ENCODE measurements at regions not wholly inside any gene's neighbourhood (a gene's known extent, or its start where the extent isn't known, plus 50 kb on each side); places are given as distances from the start of the nearest gene placed in this dataset.

DNA sequence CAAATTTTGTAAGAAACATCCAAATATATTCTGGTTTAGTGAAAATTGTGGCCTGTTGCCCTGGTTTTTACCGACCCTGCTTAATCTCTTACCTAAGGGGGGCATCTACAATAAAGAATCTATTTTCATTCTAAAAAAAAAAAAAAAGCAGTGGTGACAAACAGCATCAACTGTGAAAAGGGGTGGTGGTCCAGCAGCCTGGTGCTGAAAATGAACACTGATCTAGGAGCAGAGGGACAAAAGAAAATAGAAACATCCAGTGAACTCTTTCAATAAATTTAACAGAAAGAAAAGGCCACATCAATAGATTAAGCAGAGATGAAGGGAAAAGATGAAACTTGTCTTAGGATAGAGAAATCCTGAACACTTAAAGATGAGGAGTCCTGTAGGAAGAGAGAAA is 348.7 kb upstream of the GRAMD2B start:
- TF ChIP-seq, protein P1, sequence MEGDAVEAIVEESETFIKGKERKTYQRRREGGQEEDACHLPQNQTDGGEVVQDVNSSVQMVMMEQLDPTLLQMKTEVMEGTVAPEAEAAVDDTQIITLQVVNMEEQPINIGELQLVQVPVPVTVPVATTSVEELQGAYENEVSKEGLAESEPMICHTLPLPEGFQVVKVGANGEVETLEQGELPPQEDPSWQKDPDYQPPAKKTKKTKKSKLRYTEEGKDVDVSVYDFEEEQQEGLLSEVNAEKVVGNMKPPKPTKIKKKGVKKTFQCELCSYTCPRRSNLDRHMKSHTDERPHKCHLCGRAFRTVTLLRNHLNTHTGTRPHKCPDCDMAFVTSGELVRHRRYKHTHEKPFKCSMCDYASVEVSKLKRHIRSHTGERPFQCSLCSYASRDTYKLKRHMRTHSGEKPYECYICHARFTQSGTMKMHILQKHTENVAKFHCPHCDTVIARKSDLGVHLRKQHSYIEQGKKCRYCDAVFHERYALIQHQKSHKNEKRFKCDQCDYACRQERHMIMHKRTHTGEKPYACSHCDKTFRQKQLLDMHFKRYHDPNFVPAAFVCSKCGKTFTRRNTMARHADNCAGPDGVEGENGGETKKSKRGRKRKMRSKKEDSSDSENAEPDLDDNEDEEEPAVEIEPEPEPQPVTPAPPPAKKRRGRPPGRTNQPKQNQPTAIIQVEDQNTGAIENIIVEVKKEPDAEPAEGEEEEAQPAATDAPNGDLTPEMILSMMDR (IDR thresholded peaks at IDR 0.05) = no peak
- no peak for TF ChIP-seq POLR2A (IDR thresholded peaks at IDR 0.05)
